Erythroblast (primary cell): ENCODE measurements at regions not wholly inside any gene's neighbourhood (a gene's known extent, or its start where the extent isn't known, plus 50 kb on each side); places are given as distances from the start of the nearest gene placed in this dataset.

Source experiments
- GATA1 ChIP-seq: IDR thresholded peaks from 2 replicates; pipeline ENCODE4 v1.6.1; 2011; ENCODE audit warnings: low read depth, mild to moderate bottlenecking, control low read depth, low read length, moderate library complexity
- POLR2A ChIP-seq: IDR thresholded peaks from 2 replicates; pipeline ENCODE4 v1.6.1; 2011; ENCODE audit warnings: mild to moderate bottlenecking, low read length

DNA sequence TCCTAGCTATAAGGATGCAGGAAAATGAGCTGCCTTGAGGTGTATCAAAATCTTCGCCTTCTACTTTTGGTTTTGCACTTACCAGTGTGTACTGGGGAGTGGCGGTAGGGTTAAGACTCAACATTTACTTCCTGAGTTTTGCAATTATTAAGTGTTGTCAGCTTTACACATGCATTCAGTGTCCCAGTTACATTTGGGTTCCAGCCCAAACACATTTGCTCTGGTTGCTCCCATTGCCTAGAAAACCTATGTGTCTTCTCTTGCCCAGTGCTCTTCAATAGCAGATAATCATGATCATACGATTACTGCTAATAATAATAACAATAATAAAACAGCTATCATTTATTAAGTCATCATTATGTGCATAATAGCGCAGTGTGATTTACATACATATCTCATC, 241.5 kb upstream of the PAPPA start:
- TF ChIP-seq POLR2A (no peak), GATA1 (no peak)
